Pulmonary artery endothelial cell (primary cell): ENCODE measurements at regions not wholly inside any gene's neighbourhood (a gene's known extent, or its start where the extent isn't known, plus 50 kb on each side); places are given as distances from the start of the nearest gene placed in this dataset.
"Not testable (repeated sequence)": the region's sequence is repeated elsewhere in the genome, so short reads cannot be mapped to it uniquely, and the experiment has no call there.

Experiments
- DNase-seq: peaks from one replicate; pipeline ENCODE4 v3.0.0-alpha.2; 2011; ENCODE audit warnings: low read depth, low spot score

GRCh38 chr10:45117940-45118339 lies 117.2 kb downstream of the ZNF22 start:
- DNase-seq: not testable (repeated sequence)

DNA sequence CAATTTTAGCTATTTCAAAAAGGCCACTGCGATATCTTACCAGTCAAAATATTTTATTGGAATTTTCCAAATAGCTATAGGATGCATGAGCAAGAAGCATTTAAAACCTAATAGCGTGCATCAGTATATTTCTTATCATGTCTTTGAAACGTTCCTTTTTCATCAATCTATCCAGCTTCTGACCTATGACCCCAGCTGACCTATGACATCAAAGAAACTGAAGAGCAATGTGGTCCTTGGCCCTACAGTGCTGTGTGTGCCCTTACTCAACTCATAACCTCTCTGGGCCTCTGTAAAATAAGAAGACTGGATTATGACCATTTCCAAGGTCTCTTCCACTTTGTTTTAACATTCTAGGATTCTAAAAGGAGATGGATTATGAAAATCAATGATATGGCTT lies 118.2 kb downstream of the ZNF22 start:
- DNase-seq: no peak

- not testable (repeated sequence) for DNase-seq
Measured at GRCh38 chr10:45122180-45122860, 121.6 kb downstream of the ZNF22 start.

GRCh38 chr10:45135443-45136198 lies 134.9 kb downstream of the ZNF22 start:
- DNase-seq: no peak

DNA sequence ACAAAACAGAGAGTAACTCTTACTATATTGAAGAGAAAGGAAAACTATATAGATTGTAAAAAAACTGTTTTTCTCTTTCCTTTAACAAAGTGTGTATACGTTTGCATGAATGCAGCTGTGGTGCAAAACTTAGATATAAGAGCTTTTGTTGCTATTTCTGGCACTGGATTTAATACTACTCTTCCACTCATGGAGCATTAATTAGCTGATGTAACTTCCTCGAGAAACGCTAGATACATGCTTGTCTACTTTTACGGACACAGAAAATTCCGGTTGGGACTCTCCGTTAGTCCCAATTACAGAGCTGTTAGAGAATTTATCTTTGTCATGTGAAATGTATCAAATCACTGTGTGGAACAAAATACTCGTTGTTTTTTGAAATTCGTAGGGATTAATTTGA lies 135.5 kb downstream of the ZNF22 start:
- no peak for DNase-seq

- no peak for DNase-seq
Measured at GRCh38 chr10:45144326-45145070, 143.8 kb downstream of the ZNF22 start.

DNA sequence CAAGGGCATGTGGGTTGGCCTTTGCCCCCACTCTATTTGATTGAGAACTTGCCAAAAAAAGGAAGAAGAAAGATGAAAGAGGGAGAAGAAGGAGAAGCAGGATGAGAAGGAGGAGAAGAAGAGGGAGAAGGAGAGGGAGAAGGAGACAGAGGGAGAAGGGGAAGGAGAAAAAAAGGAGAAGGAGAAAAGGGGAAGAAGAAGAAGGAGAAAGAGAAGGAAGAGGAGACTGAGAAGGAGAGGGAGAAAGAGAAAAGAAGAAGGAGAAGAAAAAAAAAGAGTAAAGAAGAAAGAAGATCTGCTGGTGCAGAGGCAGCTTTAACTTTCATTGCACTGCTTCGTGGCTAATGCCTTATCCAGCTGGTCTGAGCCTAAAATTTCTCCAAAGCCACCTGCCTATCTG lies 144.4 kb downstream of the ZNF22 start:
- not testable (repeated sequence) for DNase-seq

DNA sequence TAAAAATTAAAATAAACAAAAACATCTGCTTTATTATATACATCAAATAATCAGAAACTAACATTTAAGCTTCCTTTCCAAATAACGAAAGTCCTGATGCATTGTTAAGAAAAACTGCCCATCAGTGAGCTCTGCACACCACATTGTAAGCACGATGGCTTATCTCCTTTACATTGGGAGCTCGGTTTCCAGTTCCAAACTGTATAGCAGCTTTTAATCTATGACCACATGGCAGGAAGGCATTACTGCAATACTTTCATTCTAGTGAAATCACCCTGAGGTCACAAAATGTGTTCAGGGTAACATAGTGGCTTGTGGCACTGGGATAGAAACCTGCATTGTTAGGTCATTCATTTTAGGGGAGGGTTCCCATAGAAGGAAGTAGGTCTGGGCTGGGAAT lies 146.3 kb downstream of the ZNF22 start:
- no peak for DNase-seq

DNA sequence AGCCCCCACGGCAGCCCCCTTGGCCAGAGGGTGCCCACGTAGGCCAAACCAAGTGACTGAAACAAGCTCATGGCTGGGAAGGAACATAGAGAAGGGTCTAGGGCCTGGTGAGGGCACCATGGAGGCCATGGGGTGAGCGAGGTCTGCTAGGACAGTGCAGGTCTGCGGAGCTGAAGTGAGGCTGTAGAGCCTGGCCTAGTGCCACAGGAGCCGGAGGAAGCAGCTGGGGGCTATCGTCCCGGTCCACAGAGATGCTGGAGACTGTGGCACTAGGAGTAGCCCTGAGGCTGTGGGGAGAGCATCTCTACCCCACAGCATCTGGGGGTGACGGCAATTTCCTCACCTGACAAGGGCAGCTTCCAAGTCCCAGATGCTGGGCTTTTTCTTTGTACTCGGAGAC lies 150.3 kb downstream of the ZNF22 start:
- DNase-seq: no peak

DNA sequence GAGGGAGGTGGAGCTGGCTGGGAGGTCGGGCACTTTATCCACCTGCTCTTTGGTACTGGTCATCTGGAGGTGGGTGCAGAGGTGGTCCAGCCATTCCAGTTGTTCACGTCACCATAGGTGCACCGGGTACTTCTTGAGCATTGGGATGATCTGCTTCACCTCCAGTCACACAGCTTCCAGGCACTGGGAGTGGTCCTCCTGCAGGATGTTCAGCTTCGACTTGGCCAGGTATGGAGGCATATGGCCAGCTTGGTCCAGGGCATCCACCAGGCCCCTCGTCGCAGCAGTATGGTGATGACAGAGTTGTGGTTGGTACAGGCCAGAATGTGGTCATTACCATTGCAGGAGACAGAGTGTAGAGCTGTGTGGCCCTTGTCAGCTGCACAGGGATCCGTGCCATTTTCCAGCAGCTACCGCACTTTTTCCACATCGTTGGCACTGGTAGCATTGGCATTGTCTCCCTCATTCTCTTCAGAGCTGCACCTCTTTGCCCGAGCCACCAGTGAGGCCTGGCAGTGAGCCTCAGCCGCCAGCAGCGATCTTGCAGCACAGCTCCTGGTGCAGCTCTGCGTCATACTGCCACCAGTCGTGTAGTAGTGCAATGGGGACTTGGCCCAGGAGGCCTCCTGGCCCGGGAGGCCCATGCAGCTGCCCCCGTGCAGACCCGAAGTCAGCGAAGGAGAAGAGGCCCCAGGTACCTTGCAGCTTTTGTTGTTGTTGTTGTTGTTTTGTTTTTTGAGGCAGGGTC lies 150.9 kb downstream of the ZNF22 start:
- DNase-seq: no peak

DNA sequence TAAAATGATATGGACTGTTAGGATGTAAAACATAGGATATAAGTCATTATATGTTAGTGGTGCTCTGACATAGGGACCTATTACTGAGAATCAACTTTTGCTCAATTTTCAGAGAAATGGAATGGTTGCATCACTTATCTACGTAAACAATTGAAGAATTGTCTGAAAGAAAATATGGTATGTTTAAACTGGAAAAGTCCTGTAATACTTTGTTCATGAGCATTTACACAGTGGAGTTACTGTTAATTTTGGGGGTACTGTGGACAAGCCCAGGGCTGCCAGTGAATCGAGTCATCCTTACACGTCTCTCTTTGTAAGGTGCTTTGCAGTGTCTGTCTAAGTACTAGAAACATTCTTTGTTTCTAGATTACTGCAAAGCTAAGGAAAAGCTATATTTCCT lies 152.0 kb downstream of the ZNF22 start:
- DNase-seq: no peak

- DNase-seq: no peak
Measured at GRCh38 chr10:45154502-45154901, 153.8 kb downstream of the ZNF22 start.

GRCh38 chr10:45155784-45156183 lies 155.1 kb downstream of the ZNF22 start:
- no peak for DNase-seq

DNA sequence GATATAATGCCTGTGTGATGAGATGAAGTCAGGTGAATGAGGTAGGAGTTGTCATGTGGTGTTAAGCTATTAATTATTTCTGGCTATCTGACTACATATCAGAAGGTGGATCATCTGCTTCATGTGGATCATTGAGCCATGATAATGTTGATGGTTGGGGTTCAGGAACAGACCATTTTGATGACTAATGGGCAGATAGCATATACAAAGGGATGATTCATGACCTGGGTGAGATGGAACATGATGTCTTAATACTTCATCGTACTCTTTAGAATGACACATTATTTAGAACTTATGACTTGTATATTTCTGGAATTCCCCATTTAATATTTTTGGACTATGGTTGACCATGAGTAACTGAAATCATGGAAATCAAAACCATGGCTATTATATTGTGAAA lies 155.1 kb downstream of the OR13A1 start:
- no peak for DNase-seq

DNA sequence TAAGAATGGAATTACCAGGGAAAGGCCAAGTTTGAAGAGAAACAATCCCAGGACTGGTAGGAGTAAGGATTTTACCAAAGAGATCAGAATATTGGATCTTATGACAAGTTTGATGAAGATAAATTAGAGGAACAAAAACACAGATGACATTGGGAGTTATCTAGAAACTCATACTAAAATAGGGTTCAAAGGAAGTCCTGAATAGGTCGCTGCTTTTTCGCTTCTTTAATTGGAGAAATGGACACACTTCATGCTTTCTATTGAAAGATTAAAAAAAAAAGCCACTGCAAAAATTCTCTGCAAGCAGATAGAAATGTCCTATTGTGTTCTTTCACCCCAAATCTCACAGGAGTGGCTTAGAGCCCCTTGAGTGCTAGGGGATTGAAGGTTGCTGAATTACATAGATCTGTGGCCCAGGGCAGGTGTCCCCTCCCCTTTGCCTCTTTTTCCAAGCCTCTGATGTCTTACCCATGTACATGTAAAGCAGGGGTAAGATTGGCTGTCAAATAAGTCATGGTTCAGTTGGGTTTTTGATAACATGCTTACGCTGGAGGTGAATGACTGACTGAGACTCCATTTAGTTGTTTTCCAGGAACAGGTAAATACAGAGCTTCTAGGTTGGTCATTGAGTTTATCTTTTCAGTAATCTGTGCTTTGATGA lies 152.0 kb downstream of the OR13A1 start:
- DNase-seq: no peak

DNA sequence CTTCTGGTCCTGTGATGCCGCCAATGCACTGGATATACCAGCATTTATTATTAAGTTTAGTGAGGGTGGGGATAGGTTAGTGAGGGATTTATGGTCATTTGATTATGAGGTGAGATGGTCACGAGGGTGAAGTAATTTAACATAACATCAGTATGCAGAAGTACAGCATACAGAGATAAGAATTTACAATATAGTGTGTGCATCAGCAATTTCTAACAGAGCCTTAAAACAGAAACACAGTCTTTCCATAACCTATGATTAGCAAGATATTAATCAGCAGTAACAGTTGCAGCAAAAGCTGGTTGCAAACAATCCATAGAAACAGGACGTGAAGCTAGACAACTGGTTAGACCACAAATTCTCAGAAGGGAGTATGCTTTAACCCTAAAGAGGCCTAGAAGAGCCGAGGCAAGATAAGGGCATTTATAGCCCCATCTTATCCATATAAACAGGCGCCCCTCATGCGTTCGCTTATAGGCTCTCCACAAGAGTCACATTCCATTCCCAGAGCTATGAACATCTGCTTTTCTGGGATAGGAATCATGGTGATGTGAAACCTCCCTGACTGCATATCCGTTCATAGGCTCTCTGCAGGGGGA lies 139.8 kb downstream of the OR13A1 start:
- not testable (repeated sequence) for DNase-seq

- DNase-seq: no peak
Measured at GRCh38 chr10:45179691-45180090, 135.7 kb downstream of the OR13A1 start.

DNA sequence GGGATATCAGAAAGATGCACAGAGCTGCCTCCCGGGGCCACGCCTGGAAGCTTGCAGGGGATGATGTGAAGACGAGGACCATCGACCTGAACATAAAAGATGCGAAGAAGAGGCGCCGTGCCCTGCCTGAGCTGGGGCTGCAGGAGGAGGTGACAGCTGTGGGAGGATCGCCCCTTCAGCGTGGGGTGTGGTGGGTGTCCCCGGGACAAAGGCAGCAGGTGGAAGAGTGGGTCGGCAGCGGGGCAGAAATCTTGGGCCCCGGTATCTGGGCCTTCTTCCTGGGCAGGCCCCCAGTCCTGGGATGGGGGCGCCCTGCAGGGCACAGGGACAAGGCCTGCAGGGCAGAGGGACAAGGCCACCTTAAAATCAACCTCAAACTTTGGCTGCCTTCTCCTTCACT lies 134.9 kb downstream of the OR13A1 start:
- no peak for DNase-seq

DNA sequence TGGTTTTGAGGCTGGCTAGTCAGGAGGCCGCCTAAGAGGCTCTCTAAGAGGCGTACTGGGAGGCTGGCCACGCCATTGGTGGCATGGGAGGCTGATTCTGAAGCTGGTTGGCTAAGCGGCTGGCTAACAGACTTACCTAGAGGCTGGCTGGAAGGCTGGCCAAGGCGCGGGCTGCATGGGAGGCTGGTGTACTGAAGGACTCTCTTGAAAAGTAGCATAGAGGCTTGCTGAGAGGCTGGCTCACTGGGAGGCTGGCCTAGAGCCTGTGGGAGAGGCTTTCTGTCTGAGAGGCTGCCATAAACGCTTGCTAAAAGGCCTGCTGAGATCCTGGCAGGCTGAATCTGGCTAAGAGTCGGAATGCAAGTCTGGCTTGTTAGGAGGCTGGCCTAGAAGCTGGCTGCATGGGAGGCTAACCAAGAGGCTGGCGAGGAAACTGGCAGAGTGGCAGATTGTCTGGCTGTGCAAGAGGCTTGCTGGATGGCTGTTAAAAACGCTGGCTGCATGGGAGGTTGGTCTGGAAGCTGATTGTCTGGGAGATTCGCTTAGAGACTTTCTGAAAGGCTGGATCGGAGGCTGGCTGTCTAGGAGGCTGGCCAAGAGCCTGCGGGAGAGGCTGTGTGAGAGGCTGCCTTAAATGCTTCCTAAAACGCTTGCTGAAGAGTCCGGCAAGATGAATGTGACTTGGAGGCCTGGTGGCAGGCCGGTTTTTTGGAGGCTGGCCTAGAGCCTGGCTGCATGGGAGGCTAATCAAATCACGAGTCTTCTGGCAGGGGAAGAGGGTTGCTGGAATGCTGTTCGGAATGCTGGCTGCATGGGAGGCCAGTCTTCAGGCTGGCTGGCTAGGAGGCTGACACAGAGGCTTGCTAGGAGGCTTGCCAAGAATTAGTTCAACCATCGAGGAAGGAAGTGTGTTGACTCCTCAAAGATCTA lies 134.2 kb downstream of the OR13A1 start:
- no peak for DNase-seq

DNA sequence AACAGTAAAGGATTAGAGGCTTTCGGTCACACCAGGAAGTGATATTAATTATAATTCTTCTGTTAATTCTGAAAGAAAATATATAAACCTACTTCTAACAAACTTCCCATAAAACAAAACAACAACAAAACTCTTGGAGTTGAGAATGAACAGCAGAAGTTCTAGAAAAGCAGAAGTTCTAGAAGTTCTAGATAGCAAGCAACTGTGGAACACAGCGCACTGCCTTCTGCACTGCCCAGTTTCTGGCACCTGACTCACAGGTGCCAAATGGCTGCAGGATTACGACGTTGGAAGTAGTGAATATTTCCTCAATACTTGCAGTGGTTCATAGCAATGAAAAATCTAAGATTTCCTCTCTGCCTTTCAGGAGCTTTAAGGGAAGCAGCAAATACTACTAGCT lies 132.2 kb downstream of the OR13A1 start:
- DNase-seq: no peak
